WTC11 (cell line): ENCODE measurements at regions not wholly inside any gene's neighbourhood (a gene's known extent, or its start where the extent isn't known, plus 50 kb on each side); places are given as distances from the start of the nearest gene placed in this dataset.

Experiments
- CTCF ChIP-seq: fragments of 200-600 bp; IDR thresholded peaks from 2 replicates; pipeline ENCODE4 v1.8.0; 2022; ENCODE audit warnings: antibody characterized with exemption
- ELF4 ChIP-seq: sonication (generic); formaldehyde crosslinking; IDR thresholded peaks from 2 replicates; pipeline ENCODE4 v1.8.1; 2022; ENCODE audit warnings: low read depth, mild to moderate bottlenecking, moderate library complexity, missing genetic modification reagents
- NFYB ChIP-seq: sonication (generic); formaldehyde crosslinking; conservative IDR thresholded peaks from 2 replicates; pipeline ENCODE4 v1.8.0; 2022; ENCODE audit warnings: low read depth, missing genetic modification reagents
- TP53 ChIP-seq: sonication (generic); formaldehyde crosslinking; IDR thresholded peaks from 2 replicates; pipeline ENCODE4 v1.8.1; 2023; ENCODE audit warnings: mild to moderate bottlenecking, missing genetic modification reagents
- ZBTB43 ChIP-seq: sonication (generic); formaldehyde crosslinking; IDR thresholded peaks from 2 replicates; pipeline ENCODE4 v1.8.1; 2023; ENCODE audit warnings: mild to moderate bottlenecking, missing genetic modification reagents

- TF ChIP-seq CTCF = no peak
- no peak for TF ChIP-seq ZBTB43 (CRISPR knock-in tag)
- TF ChIP-seq NFYB (CRISPR knock-in tag) = no peak
- no peak for TF ChIP-seq ELF4 (CRISPR knock-in tag)
- TF ChIP-seq TP53 (CRISPR knock-in tag) = no peak
Measured at GRCh38 chr7:17590221-17590620, 291.8 kb downstream of the AHR start.
